Ishikawa (cell line): ENCODE measurements at regions not wholly inside any gene's neighbourhood (a gene's known extent, or its start where the extent isn't known, plus 50 kb on each side); places are given as distances from the start of the nearest gene placed in this dataset.

Source experiments
- CEBPB ChIP-seq: IDR thresholded peaks from 2 replicates; pipeline ENCODE4 v1.6.1; 2012
- CREB1 ChIP-seq: IDR thresholded peaks from 2 replicates; pipeline ENCODE4 v1.6.1; 2012; ENCODE audit warnings: low read depth
- EGR1 ChIP-seq: IDR thresholded peaks from 2 replicates; pipeline ENCODE4 v1.6.1; 2012
- EP300 ChIP-seq: IDR thresholded peaks from 2 replicates; pipeline ENCODE4 v1.6.1; 2012; ENCODE audit warnings: borderline replicate concordance
- FOXM1 ChIP-seq: IDR thresholded peaks from 2 replicates; pipeline ENCODE4 v1.6.1; 2012; ENCODE audit warnings: low read depth, borderline replicate concordance
- MAX ChIP-seq: IDR thresholded peaks from 2 replicates; pipeline ENCODE4 v1.6.1; 2012
- RAD21 ChIP-seq: IDR thresholded peaks from 2 replicates; pipeline ENCODE4 v1.6.1; 2012; ENCODE audit warnings: low read depth
- TAF1 ChIP-seq: IDR thresholded peaks from 2 replicates; pipeline ENCODE4 v1.6.1; 2012; ENCODE audit warnings: low read depth, mild to moderate bottlenecking
- TCF12 ChIP-seq: IDR thresholded peaks from 2 replicates; pipeline ENCODE4 v1.6.1; 2012; ENCODE audit warnings: low read depth
- ZBTB7A ChIP-seq: IDR thresholded peaks from 2 replicates; pipeline ENCODE4 v1.6.1; 2012; ENCODE audit warnings: low read depth

GRCh38 chr11:109040303-109040702 lies 375.4 kb downstream of the DDX10 start:
- TF ChIP-seq RAD21: no peak
- TF ChIP-seq EGR1: no peak
- no peak for TF ChIP-seq TAF1
- TF ChIP-seq TCF12: no peak
- TF ChIP-seq CREB1: no peak
- no peak for TF ChIP-seq FOXM1
- no peak for TF ChIP-seq ZBTB7A
- TF ChIP-seq MAX: no peak
- no peak for TF ChIP-seq CEBPB
- TF ChIP-seq EP300: no peak
